ENCODE measurements at regions not wholly inside any gene's neighbourhood (a gene's known extent, or its start where the extent isn't known, plus 50 kb on each side); places are given as distances from the start of the nearest gene placed in this dataset.

- TF ChIP-seq CTCF (IDR thresholded peaks at IDR 0.05; ENCODE audit: low read depth, low read length, poor library complexity, severe bottlenecking) (no peak), EZH2phosphoT487 (IDR thresholded peaks at IDR 0.05; ENCODE audit: borderline replicate concordance, low read length) (no peak)
These were observed 439.8 kb upstream of the ARRDC4 start for GRCh38 chr15:97520689-97521088.
